ENCODE measurements at regions not wholly inside any gene's neighbourhood (a gene's known extent, or its start where the extent isn't known, plus 50 kb on each side); places are given as distances from the start of the nearest gene placed in this dataset.

DNA sequence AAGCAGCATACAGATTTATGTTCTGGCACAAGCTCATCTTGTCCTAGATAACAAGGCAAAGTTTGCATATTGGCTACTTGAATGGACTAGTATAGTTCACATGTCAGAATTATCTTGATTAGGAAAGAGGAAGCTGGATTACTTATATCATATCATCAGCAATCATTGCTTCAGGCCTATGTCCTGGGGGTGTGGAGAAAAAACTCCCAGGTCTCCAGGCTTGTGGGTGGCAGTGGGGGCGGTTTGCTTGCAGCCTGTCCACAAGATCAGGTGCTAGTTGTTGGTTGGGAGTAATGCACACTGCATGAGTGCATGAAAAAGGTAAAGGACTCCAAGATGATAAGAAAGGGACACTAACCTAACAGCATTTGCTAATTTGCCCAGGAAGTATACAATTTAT lies 326.4 kb upstream of the PDE4D start:
- Histone ChIP-seq H2AFZ (ENCODE audit: low read length) (no peak overlapping the region), H3K4me3 (replicated peaks in 1 of 3; ENCODE audit: insufficient read depth in 1 of 3, low read depth in 2 of 3, low read length in 3 of 3) (no peak overlapping the region), H3K27ac (ENCODE audit: extremely low read length, insufficient read depth, low read length) (no peak overlapping the region), H3K4me2 (ENCODE audit: low read depth, low read length) (no peak overlapping the region), H3K9me3 (ENCODE audit: low read length) (no peaks in the 10 kb centered on the region), H4K20me1 (ENCODE audit: insufficient read depth, low read length) (no peaks in the 10 kb centered on the region), H3K27me3 (ENCODE audit: control insufficient read depth in 1 of 2, insufficient read depth in 2 of 2, low read length in 2 of 2) (no peaks in the 10 kb centered on the region), H3K79me2 (ENCODE audit: insufficient read depth, low read length) (no peaks in the 10 kb centered on the region), H3K9ac (ENCODE audit: insufficient read depth, low read depth, low read length) (no peak overlapping the region), H3K36me3 (replicated peaks in 1 of 2; ENCODE audit: control insufficient read depth in 1 of 2, insufficient read depth in 2 of 2, low read length in 2 of 2) (no peaks in the 10 kb centered on the region), H3K4me1 (ENCODE audit: insufficient read depth, low read length) (no peaks in the 10 kb centered on the region)
- ATAC-seq (no peak), FAIRE-seq (no peak), DNase-seq (ENCODE audit: low spot score) (no peak)
- ChIA-PET POLR2A (no interaction called here), CTCF (ENCODE audit: low intra/inter-chr PET ratio, low total read pairs) (no interaction called here)
- WGBS (ENCODE audit: low lambda C conversion rate), result 44% methylated on average over 1 of the region's 1 CpG
- TF ChIP-seq, protein P1, sequence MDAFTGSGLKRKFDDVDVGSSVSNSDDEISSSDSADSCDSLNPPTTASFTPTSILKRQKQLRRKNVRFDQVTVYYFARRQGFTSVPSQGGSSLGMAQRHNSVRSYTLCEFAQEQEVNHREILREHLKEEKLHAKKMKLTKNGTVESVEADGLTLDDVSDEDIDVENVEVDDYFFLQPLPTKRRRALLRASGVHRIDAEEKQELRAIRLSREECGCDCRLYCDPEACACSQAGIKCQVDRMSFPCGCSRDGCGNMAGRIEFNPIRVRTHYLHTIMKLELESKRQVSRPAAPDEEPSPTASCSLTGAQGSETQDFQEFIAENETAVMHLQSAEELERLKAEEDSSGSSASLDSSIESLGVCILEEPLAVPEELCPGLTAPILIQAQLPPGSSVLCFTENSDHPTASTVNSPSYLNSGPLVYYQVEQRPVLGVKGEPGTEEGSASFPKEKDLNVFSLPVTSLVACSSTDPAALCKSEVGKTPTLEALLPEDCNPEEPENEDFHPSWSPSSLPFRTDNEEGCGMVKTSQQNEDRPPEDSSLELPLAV (CRISPR knock-in tag; conservative IDR thresholded peaks at IDR 0.05; ENCODE audit: low read depth), result no peak
- TF ChIP-seq ZNF629 (CRISPR knock-in tag; conservative IDR thresholded peaks at IDR 0.05) (no peak), ZNF720 (CRISPR knock-in tag; IDR thresholded peaks at IDR 0.05) (no peak), KAT2B (IDR thresholded peaks at IDR 0.05; ENCODE audit: borderline replicate concordance, low read depth, low read length) (no peak), SOX13 (IDR thresholded peaks at IDR 0.05) (no peak), SOX13 (CRISPR knock-in tag; conservative IDR thresholded peaks at IDR 0.05 in 1 of 2, IDR thresholded peaks at IDR 0.05 in 1 of 2) (no peak)
- TF ChIP-seq, protein P2, sequence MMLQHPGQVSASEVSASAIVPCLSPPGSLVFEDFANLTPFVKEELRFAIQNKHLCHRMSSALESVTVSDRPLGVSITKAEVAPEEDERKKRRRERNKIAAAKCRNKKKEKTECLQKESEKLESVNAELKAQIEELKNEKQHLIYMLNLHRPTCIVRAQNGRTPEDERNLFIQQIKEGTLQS (CRISPR knock-in tag; IDR thresholded peaks at IDR 0.05), result no peak
- intact Hi-C loops (cut with micrococcal nuclease; ENCODE audit: unreplicated experiment) (no loop called here), in situ Hi-C loops (cut with HindIII; ENCODE audit: extremely low pct_ligation_motif_present, low pct_unique_long_range_greater_than_20kb) (no loop called here)
- no TSS peak for BruUV-seq (replicated peaks)

DNA sequence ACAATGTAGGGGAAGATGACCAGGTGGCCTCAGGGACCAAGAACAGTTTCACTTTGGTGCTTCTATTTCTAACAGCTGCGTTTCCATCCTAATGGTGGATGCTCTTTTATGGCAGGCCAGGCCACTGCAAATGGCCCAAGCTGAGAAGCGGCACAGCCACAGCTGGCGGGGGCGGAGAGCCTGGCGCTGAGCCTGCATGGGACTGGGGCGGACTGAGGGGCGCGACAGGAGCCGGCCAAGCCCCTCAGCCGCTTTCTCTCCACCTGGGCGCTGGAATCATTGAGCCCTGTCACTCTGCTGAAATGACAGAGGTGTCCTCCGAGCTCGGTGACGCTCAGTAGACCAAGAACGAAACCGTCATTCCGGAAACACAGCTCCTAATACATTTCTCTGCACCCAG lies 317.3 kb upstream of the PDE4D start:
- FAIRE-seq, result no peak
- Histone ChIP-seq H3K9me3 (ENCODE audit: low read length) (no peaks in the 10 kb centered on the region), H3K79me2 (ENCODE audit: insufficient read depth, low read length) (no peaks in the 10 kb centered on the region), H3K27ac (ENCODE audit: extremely low read length, insufficient read depth, low read length) (no peak overlapping the region), H3K36me3 (replicated peaks in 1 of 2; ENCODE audit: control insufficient read depth in 1 of 2, insufficient read depth in 2 of 2, low read length in 2 of 2) (no peaks in the 10 kb centered on the region), H3K9ac (ENCODE audit: insufficient read depth, low read depth, low read length) (no peak overlapping the region), H2AFZ (ENCODE audit: low read length) (no peak overlapping the region), H3K4me3 (replicated peaks in 1 of 3; ENCODE audit: insufficient read depth in 1 of 3, low read depth in 2 of 3, low read length in 3 of 3) (peak overlapping the region; percentile 36 to 63 (median 44); a peak in 4 of 6 replicates), H3K27me3 (ENCODE audit: control insufficient read depth in 1 of 2, insufficient read depth in 2 of 2, low read length in 2 of 2) (no peaks in the 10 kb centered on the region), H3K4me2 (ENCODE audit: low read depth, low read length) (peak overlapping the region; percentile 69), H4K20me1 (ENCODE audit: insufficient read depth, low read length) (no peaks in the 10 kb centered on the region), H3K4me1 (ENCODE audit: insufficient read depth, low read length) (peaks cover 15% of the 10 kb centered on the region)
- CTCF ChIA-PET (ENCODE audit: low intra/inter-chr PET ratio, low total read pairs), result no interaction called here
- in situ Hi-C loops (cut with HindIII; ENCODE audit: extremely low pct_ligation_motif_present, low pct_unique_long_range_greater_than_20kb) (no loop called here), intact Hi-C loops (cut with micrococcal nuclease; ENCODE audit: unreplicated experiment) (loop anchor here (5.0 kb wide), 1 partner anchor 151 kb away; no protein-coding TSS in a partner anchor)
- POLR2A ChIA-PET, result no interaction called here
- BruUV-seq (replicated peaks), result no TSS peak
- ATAC-seq, result peak; percentile 84
- WGBS (ENCODE audit: low lambda C conversion rate), result 44% methylated on average over 12 of the region's 17 CpGs
- DNase-seq (ENCODE audit: low spot score), result no peak
- no peak for TF ChIP-seq ZNF260 (CRISPR knock-in tag; IDR thresholded peaks at IDR 0.05; ENCODE audit: borderline replicate concordance, low read depth)
- TF ChIP-seq, protein P3, sequence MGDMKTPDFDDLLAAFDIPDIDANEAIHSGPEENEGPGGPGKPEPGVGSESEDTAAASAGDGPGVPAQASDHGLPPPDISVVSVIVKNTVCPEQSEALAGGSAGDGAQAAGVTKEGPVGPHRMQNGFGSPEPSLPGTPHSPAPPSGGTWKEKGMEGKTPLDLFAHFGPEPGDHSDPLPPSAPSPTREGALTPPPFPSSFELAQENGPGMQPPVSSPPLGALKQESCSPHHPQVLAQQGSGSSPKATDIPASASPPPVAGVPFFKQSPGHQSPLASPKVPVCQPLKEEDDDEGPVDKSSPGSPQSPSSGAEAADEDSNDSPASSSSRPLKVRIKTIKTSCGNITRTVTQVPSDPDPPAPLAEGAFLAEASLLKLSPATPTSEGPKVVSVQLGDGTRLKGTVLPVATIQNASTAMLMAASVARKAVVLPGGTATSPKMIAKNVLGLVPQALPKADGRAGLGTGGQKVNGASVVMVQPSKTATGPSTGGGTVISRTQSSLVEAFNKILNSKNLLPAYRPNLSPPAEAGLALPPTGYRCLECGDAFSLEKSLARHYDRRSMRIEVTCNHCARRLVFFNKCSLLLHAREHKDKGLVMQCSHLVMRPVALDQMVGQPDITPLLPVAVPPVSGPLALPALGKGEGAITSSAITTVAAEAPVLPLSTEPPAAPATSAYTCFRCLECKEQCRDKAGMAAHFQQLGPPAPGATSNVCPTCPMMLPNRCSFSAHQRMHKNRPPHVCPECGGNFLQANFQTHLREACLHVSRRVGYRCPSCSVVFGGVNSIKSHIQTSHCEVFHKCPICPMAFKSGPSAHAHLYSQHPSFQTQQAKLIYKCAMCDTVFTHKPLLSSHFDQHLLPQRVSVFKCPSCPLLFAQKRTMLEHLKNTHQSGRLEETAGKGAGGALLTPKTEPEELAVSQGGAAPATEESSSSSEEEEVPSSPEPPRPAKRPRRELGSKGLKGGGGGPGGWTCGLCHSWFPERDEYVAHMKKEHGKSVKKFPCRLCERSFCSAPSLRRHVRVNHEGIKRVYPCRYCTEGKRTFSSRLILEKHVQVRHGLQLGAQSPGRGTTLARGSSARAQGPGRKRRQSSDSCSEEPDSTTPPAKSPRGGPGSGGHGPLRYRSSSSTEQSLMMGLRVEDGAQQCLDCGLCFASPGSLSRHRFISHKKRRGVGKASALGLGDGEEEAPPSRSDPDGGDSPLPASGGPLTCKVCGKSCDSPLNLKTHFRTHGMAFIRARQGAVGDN (CRISPR knock-in tag; IDR thresholded peaks at IDR 0.05), result peak; percentile 64
- 0 out of 2 replicates have a peak, but pooled peaks have one; percentile 26 for TF ChIP-seq KMT2A (CRISPR knock-in tag; IDR thresholded peaks at IDR 0.05)
- 0 out of 2 replicates have a peak, but pooled peaks have one; percentile 11 for TF ChIP-seq ZFX (CRISPR knock-in tag; IDR thresholded peaks at IDR 0.05; ENCODE audit: low read depth)
- TF ChIP-seq ZNF292 (CRISPR knock-in tag; IDR thresholded peaks at IDR 0.05; ENCODE audit: borderline replicate concordance, low read depth), result peak; percentile 61
- peak; percentile 17; the same call in 1 of the 2 replicates for TF ChIP-seq GABPB1 (CRISPR knock-in tag; IDR thresholded peaks at IDR 0.05)
